ENCODE measurements at regions not wholly inside any gene's neighbourhood (a gene's known extent, or its start where the extent isn't known, plus 50 kb on each side); places are given as distances from the start of the nearest gene placed in this dataset.

- no peak for TF ChIP-seq CTCF (conservative IDR thresholded peaks at IDR 0.05; ENCODE audit: low read length)
- TF ChIP-seq EZH2phosphoT487 (IDR thresholded peaks at IDR 0.05; ENCODE audit: borderline replicate concordance), result no peak
Observed at GRCh38 chr13:52906122-52906903, 57.9 kb upstream of the PCDH8 start.

Data from Loucy (cell line).